GM12892 (cell line): ENCODE measurements at regions not wholly inside any gene's neighbourhood (a gene's known extent, or its start where the extent isn't known, plus 50 kb on each side); places are given as distances from the start of the nearest gene placed in this dataset.

Experiments used
- POLR2A ChIP-seq: IDR thresholded peaks from 2 replicates; pipeline ENCODE4 v1.6.1; 2011; ENCODE audit warnings: low read depth, low read length, control low read depth
- TAF1 ChIP-seq: IDR thresholded peaks from 2 replicates; pipeline ENCODE4 v1.6.1; 2011; ENCODE audit warnings: low read depth, mild to moderate bottlenecking, control low read depth, low read length, borderline replicate concordance

DNA sequence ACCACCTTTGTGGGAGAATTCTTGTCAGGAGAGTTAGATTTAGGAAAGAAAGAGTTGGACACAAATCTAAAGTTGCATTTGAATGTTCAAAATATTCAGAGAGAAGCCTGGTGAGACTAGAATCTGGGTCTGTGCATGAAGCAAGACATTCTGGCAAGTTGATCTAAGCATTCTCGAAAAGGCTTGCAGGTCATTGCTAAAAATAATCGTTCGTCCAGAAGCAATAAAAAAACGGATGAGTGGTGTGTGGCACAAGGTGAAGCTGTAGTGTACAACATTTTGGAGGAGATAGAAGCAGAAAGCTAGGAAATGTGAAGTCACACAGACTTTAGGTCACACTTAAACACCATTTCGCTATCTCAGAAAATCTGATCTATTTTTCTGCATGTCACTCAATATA is 114.9 kb upstream of the IFNGR1 start:
- TF ChIP-seq POLR2A (no peak), TAF1 (no peak)
